ENCODE measurements at regions not wholly inside any gene's neighbourhood (a gene's known extent, or its start where the extent isn't known, plus 50 kb on each side); places are given as distances from the start of the nearest gene placed in this dataset.

DNA sequence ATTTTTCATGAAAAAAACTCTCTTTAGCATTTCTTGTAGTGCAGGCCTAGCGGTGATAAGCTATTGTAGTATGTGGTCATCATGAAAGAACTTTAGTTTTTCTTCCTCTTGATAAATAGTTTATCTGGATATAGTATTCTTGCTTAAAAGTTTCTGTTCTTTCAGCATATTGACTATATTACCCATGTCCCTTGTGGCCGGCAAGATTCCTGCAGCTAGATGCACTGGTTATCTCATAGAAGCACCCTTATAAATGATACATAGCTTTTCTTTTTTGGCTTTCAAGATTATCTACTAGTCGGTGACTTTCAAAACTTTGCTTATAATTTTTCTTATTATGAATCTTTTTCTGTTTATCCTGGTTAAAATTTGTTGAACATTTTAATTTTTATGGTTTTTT lies 234.8 kb downstream of the ALG10 start:
- TF ChIP-seq CTCF (IDR thresholded peaks at IDR 0.05) (no peak), POLR2A (IDR thresholded peaks at IDR 0.05; ENCODE audit: low read depth) (no peak)
